HL-60/S4 treated with retinoic acid at 250 ng/mL for 4 days and 3 days (cell line): ENCODE measurements at regions not wholly inside any gene's neighbourhood (a gene's known extent, or its start where the extent isn't known, plus 50 kb on each side); places are given as distances from the start of the nearest gene placed in this dataset.

Experiments
- in situ Hi-C: fragments of 300-500 bp; cut with MboI; formaldehyde crosslinking; loops from 2 replicates; pipeline ENCODE4 v1.7.0; 2022; ENCODE audit warnings: low sequenced_read_pairs

DNA sequence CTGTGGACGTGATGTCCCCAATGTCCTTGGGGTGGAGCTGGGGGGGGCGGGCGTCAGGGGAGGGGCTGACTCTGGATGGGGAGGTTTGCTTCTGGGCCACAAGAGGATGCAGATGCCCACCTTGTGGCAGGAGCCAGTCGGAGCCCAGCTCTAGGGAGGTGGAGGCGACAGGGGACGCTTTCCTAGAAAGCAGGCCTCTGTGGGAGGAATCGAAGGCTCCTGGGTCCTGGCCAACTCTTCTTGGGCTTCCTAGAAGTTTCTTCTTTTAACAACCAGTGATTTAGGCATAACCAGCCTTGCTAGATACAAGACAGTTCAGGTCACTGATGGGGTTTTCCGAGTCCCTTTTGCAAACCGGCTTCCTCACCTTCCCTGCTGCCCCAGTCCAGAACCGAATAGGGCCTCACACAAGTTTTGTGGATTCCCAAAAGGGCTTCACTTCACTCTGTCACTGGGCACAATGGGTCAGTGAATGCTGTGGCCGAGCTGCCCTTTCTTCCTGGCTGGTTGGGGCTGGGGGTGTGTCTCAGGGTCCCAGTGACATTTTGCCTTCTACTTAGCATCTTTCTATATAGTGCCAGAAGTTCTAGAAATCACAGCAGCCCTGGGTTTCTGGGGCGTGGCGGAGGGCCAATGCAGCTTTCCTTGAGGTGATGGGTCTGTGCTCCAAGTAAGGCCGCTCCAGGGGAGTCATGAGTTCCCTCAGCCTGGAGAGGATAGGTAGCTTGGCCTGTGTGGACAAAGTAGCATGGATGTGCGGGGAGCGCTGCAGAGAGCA lies 78.4 kb upstream of the FOXP4 start:
- in situ Hi-C loops, result loop anchor here (25.0 kb wide), 1 partner anchor 119 kb away; no protein-coding TSS in a partner anchor

DNA sequence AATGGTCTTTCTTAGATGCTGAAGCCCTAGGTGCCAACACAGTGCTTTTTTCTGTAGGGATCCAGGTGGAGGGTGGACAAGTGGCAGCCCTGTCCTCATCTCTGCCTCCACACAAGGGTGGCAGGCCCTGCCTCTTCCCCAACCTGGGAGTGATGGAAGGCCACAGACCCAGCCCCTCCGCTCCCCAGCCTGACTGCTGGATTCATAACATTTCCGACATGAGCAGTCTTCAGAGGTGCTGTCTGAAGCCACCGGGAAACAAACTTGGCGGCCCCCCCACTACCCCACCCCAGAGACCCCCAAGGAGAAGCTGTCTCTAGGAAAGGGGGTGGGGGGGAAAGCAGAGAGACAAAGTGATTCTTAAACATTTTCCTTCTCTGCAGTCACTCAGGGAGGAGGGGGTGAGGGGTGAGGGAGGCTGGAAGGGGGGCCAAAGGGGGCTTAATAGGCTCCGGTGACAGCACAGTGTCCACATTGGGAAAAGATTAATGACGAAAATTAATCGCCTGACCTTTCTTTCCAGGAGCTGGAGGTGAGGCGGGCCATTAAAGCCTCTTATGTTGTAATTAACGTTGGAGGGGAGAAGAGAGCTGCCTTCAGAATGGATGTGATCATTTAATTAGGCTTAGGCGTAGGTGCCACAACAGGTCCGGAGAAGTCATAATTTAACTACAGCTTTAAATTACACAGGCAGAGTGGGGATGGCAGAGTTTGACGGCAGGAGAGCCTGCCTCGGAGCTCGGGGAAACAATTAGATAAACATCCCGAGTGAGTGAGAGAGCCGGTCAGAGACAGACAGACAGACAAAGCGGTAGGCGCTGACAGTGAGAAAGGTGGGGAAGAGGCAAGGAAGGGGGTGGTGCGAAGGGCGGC lies 76.8 kb upstream of the FOXP4 start:
- in situ Hi-C loops, result loop anchor here (25.0 kb wide), 1 partner anchor 118 kb away; no protein-coding TSS in a partner anchor

DNA sequence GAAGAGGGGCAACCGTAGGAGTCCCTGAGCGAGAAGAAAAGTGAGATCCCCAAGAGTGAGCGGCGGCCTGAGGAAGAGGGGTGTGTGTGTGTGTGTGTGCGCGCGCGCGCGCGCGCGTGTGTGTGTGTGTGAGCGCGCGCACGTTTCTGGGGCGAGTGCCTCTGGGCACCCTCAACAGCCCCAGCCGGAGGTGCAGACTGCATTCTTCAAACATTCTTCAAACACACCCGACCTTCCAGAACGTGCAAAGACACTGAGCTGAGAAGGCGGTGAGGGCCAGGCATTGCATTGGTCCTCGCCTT lies 76.2 kb upstream of the FOXP4 start:
- in situ Hi-C loops, result loop anchor here (25.0 kb wide), 1 partner anchor 117 kb away; no protein-coding TSS in a partner anchor

DNA sequence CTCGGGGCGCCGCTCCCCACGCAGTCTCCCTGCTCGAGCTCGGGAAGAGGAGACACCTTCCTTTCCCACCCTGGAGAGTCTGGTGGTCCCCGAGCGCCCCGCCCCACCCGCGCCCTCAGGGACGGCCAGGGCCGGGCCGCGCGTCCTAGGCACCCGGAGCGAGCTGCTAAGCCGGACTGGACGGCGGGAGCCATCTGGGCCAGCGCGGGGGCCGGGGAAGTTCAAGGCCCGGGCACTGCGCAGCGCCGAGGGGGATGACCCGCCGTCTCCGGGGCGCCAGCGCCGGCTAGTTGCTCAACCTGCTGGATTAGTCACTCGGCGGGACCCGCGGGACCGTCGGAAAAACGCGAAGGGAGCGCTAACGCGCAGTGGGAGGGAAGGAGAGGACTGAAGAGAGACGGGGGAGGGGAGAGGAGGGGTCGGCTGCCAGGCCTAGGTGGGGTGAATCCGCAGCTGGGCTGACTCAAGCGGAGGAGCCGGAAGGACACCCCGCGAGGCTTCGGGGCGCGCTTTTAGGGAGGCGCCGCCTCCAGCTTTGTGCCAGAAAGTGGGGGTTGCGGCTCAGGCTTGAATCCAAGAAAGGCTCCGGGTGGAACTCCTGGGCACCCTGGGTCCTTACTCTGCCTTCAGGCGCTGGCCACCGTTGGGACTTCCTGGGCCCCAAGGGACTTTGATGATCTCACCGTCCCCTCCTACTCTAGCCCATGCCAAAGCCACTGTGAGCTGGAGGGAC lies 75.7 kb upstream of the FOXP4 start:
- in situ Hi-C loops, result loop anchor here (25.0 kb wide), 1 partner anchor 117 kb away; no protein-coding TSS in a partner anchor

DNA sequence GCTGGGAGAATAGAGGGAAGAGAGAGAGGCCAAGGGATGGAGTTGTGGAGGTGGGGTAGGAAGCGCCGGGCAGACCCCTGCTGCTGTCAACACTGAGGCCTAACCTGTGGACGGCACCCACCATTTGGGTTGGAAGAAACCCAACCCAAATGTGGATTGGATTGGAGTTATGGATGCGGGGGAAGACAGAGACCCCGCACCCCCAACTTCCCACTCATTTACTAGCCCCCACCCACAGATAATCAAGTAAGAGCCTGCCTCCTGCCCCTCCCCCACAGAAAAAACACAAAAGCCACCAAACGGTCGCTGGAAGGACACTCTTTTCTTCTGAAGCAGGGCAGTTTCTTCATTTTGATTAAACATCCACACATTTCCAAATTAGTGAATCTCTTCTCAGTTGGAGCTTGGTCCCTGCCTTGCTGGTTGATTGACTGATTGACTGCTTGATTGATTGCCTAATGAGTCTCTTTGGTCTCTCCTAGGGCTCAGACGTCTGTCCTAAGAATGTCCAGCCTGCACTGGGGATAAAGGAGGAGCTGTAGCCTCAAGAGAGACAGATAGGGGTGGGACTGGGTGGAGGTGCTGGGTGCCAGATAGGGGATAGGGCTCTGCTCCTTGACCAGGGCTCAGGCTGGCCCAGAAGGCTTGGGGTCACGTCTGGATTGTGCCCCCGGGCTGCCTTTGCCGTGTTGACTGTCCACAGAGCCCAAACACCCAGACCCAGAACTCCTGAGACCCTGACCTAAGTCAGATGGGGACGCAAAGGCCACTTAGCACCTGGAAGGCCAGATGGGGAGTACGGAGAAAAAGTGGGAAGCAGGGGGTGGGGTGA lies 74.9 kb upstream of the FOXP4 start:
- in situ Hi-C loops, result loop anchor here (25.0 kb wide), 1 partner anchor 116 kb away; no protein-coding TSS in a partner anchor

DNA sequence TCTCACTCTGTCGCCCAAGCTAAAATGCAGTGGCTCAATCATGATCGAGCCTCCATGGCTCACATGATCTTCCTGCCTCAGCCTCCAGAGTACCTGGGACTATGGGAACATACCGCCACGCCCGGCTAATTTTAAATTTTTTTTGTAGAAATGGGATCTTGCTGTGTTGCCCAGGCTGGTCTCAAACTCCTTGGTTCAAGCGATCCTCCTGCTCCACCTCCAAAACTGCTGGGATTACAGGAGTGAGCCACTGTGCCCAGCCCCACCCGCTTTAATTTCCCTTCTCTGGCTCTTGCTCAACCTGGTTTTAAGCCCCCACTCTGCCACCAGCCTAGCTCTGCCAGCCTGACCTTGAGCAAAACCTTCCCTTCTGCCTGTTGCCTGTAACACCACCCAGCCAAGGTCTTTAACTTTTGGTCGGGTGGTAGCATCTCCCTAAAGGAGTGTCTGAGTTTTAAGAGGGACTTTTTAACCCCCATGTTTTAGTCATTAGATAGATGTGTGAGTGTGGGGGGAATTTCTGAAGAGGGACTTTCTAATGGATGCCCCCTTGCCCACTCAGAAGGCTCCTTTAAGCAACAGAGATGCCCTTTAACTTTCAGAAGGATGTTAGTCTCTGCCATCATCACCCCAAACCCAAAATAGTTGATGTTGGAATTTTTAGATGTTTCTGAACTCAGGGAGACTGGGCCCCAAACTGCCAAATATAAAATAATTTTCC lies 71.8 kb upstream of the FOXP4 start:
- in situ Hi-C loops, result loop anchor here (25.0 kb wide), 1 partner anchor 113 kb away; no protein-coding TSS in a partner anchor

DNA sequence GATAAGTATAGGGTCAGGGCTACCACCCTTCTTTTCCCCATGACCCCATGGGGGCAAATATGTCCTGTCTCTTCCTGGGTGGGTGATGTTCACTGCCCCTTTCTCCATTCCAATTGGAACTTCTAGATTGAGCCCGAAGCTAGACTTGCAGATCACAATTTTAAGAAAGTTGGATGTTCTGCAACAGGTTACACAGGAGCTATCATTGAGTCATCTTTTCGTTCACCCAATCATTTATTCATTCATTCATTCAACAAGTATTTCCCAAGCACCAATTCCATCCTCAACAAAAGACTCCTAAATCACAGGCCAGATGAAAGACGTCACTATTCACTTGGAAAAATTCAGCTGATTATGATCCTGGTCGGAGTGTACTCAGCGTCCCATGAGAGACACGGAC lies 71.0 kb upstream of the FOXP4 start:
- in situ Hi-C loops, result no loop called here

DNA sequence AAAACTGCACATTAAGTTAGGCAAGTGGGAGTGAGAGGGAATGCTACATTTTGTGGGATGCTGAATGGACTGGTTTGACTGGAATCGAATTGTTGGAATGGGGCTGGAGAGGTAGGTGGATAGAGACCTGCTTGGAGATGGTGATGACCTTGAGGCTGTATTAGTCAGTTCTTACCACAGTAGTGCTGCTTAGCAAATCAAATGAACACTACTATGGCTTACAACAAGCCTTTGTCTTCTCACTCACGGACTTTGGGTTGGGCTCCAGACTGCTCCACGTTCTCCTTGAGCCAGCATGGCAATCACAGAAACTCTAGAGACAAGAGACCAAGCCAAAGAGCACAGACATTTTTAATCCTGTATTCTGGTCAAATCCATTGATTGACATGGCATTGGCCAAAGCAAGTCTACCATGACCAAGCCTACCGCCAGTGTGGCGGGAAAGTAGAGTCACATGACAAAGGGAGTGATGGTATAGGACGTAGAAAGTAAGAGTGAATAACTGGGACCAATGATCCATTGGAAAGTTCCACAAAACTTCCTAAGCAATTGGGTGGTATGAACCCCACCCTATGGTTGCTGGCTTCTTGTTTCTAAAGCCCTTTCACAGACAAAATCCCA lies 70.3 kb upstream of the FOXP4 start:
- in situ Hi-C loops, result no loop called here

DNA sequence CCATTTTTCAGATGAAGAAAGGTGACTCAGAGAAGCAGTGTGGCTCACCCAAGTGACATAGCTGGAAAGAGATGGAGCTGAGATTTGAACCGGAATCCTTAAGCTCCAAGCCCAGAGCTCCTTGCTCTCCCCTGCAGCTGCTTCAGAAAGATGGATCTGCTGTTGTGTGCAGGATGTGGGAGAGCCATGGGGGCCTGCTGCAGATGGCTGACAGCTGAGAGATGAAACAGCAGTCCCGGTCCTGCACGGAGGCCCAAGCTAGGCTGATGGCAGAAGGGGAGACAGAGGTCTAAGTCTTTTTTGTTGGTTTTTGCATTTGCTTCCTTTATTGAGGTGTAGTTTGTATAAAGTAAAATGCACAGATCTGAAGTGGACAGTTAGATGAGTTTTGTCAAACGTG lies 69.8 kb upstream of the FOXP4 start:
- in situ Hi-C loops, result no loop called here

DNA sequence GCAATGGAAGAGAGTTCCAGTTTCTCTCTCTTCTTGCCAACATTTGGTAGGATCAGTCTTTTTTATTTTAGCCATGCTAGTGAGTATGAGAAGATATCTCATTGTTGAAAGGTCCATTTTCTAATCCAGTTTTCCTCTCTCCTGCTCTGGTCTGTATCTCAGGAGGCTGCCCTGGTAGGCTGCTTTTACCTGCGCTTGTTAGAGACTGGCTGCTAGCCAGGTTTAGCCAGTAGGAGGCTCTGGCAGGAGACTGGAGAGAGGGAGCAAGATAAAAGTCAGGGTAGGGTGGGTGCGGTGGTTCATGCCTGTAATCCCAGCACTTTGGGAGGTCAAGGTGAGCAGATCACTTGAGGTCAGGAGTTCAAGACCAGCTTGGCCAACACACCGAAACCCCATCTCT lies 68.6 kb upstream of the FOXP4 start:
- in situ Hi-C loops, result no loop called here

DNA sequence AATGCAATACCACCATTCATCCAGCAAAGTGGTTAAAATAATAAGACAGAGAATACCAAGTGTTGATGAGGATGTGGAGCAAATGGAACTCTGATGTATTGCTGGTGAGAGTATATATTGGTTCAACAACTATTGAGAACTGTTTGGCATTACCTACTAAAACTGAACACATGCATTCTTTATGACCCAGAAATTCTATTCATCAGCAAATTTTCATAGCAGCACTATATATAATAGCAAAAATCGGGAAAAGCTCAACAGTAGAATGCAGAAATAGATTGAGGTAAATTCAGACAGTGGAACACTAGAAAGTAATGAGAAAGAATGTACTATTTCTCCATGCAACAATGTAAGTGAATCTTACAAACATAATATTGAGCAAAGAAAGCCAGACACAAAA lies 62.2 kb upstream of the FOXP4 start:
- in situ Hi-C loops, result no loop called here

DNA sequence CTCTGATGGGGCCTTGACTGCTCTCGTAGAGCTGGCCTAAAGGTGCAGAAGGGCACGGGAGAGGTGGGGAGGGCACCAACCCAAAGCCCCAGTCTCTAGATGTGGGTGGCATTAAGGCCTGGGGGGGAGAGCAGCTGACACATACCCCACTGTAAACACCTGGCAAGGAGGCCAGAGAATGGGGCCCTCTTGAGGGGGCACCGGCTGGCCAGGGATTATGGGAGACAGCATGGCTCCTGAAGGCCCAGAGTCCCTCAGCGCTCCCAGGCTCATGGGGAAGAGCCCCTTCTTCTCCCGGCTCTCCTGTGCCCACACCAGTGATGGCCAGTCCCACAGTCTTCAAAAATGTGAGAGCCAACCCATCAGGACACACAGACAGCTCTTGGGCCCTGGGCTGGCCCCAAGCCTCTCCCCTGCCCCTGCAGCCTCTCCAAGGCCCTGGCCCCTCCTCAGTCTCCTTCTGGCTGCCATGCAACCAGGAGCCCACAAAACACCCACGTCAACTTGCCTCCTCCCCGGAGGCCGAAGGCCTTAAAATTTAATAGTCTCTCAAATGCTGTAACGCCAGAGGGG lies 58.2 kb upstream of the FOXP4 start:
- in situ Hi-C loops, result no loop called here

DNA sequence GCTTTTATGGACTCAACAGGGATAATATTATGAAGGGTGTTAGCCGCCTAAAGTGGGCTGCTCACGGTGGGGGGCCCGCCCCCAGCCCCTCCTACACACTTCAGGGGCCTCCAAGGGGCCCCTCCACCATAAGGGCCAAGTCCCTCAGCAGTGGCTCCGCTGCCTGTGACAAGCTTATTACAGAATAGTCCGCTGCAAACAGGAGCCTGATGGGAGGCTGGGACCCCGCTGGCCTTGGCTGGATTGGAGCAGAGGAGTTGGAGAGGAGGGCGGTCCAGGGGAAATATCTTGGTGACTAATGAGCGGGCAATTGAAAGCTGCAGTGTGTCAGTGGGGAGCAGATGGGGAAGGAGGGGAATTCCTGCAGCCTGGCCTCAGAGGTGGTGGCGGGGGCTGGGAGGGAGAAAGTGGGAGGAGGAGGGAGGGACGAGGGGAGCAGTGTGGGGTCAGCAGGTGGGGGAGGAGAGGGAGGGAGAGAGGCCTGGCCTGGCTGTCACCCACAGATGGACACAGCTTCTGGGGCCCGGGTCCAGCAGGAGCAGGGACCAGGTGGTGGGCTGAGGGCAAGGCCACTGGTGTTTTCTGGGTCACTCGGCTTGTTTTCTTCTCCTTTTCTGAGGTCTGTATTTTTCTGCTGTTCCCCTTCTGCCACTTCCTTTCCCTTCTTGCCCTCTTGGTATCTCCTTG lies 57.6 kb upstream of the FOXP4 start:
- in situ Hi-C loops, result no loop called here

DNA sequence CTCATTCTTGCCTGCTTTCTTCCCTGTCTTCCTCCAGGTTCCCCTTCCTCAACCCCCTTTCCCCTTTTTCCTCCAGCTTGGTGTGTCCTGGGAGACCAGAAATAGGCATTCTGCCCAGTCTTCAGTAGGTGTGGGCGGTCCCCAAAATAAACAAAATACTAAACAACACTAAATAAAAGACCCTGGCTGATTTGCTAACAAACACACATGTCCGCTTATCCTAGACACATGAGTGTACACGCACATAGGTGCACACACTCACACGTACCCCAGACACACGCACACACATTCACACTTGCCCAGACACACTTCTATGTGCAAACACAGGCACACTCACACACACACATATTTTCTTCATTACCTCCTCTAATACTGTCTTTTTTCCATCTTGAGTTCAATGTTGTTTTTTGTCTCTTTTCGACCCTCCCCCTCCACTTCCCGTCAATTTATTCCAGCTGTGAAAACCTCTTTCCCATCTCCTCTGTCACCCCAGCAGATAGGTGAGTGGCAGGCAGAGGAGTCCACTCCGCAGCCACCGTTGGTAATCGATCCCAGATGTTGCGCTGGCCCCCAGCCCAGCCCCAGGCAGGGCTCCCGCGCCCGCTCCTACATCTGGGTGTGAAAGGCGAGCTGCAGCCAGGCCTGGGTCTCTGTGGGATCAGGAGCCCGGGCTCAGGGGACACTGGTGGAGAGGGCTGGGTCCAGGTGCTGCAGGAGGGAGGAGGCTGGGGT lies 56.9 kb upstream of the FOXP4 start:
- in situ Hi-C loops, result no loop called here

DNA sequence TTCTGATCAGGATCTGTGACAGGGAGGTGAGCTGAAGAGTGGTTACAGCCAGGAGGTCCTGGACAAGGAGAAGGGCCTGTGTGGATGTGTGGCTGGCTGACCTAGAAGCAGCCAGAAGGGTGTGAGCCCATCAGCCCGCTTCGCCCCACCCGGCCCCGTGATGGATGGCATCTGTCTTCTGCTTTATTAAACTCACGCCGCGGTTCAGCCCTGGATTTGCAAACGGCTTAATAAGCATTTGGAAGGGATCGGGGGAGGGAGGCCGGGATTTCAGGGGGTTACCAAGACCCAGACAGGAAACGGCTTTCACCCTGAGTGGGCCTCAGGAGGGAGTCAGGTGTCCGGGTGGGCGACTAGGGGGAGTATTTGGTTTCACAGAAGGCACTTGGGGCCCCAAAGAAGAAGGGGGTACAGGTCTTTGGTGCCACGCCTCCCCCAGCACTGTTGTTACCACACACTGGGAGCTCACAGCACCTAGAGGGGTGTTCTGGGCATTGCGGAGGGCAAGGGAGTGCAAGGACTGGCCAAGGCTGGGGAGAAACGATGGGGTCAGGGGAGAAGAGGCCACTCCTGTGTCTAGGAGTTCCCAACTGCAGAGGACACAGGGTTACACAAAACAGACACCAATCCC lies 53.8 kb upstream of the FOXP4 start:
- in situ Hi-C loops, result no loop called here

DNA sequence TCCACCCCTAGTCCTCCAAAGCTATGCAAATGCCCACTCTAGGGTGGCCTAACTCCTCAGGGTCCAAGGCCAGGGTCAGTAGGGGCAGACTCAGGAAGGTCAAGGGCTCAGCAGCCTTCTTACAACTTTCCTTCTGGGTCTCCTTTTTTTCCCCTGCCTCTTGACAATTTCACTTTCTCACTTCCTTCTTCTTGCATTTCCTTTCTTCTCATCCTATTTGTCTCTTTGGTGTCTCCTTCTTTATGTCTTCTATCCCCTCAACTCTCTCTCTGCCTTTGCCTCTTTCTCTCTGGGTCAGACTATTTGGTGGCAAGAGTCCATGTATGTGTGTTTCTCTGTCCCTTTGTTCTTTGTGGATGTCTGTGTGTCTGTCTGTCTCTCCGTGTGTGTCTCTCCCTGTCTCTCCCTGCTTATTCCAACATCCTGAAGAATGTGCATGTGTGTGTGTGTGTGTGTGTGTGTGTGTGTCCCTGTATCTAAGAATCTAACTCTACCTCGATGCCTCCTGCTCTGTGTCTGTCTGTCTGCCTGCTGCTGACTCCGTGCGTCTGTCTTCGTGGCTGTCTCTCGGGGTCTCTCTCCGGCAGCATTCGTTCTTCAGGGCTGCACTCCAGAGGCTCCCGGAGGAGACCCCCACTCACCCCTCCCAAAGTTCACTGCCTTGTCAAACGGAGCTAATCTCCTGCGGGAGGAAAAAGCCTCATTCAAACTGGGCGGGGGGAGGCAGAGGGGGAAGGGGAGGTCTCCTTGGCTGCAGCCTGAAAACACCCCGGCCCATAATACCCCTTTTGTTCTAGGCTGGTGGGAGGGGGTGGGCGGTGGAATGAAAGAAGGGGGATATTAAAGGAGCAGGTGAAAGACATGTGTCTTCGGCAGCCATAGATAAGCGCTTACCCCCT lies 51.7 kb upstream of the FOXP4 start:
- in situ Hi-C loops, result no loop called here
